HG02678 (cell line): ENCODE measurements at regions not wholly inside any gene's neighbourhood (a gene's known extent, or its start where the extent isn't known, plus 50 kb on each side); places are given as distances from the start of the nearest gene placed in this dataset.
"Not testable (repeated sequence)": the region's sequence is repeated elsewhere in the genome, so short reads cannot be mapped to it uniquely, and the experiment has no call there.

ENCODE experiments used
- ATAC-seq: cut with Tn5 transposase; IDR thresholded peaks from one replicate; pipeline ENCODE4 v1.9.1; 2021; ENCODE audit warnings: mild to moderate bottlenecking, moderate library complexity; ENCODE audit not compliant: unreplicated experiment

GRCh38 chr1:101522486-101522885 lies 285.7 kb downstream of the S1PR1 start:
- no peak for ATAC-seq

- no peak for ATAC-seq
Measured at GRCh38 chr1:101526813-101527212, 290.0 kb downstream of the S1PR1 start.

DNA sequence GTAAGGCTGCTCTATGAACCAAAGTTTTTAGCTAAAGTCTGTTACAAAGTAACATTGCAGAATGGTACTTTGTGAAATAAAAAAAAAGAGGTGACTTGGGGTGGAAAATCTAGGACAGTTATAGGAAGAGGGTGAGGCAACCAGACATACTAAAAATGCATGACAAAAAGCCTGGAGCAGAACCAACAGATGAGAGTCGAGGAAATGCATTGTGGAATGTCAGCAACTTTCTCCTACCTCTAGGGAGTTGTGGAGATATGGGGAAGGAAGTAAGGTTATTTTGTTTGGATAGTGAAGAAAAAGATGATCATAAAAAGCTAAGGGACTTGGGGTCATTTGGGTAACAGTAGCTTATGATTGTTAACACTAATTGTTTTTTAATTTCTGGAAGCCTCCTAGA lies 295.6 kb downstream of the S1PR1 start:
- ATAC-seq = no peak

DNA sequence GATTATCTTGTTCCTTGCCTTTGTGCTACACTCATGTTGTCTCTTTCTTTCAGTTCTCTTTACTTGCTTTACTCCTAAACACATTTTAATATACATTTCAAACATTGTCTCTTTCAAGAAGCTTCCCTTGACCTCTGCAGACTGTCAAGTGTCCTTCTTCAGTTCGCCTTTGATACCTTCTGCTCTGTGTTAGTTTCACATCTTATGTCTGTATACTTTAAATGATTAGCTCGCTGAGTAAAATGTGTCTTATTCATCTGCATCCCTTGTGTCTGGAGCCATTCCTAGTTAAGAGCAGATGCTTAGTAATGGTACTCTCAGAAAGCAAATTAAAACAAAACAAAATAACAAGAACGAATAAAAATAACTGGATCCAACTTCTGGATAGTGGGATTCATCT lies 303.3 kb downstream of the S1PR1 start:
- no peak for ATAC-seq

DNA sequence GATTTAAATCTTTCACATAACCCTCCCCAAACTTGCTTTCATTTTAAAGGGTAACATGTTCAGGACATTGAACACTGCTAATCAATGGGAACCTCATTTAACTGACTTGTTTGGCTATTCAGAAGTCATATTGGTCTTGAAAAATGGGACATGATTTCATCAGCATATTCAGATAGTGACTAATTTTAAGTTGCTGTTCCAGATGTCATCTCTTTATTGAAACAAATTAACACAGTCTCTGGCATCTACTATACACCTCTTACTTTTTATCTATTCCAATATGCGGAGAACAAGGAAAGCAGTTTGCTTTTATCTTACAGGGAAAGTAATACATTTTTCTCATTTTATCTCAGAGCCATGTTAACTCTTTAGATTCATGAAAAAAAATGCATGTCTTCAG lies 310.1 kb downstream of the S1PR1 start:
- no peak for ATAC-seq

DNA sequence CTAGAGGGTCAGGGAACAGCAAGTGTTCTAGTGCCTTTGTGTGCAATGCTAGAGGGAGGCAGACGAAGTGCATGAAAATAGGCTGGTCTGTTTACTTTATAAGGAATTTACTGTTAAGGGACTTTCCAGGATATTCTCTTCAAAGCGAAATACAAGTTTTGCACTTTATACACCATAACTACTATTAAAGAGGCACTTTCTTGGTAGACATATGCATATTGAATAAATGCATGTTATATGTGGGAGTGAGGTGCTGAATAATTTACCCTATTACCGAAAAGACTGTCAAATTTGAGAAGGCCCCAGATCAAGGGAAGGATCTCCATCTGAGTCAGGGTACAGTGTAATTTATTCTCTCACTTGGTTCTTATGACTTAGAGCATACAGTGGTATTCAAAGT lies 310.5 kb downstream of the S1PR1 start:
- no peak for ATAC-seq

- ATAC-seq = no peak
Measured at GRCh38 chr1:101548376-101548775, 311.6 kb downstream of the S1PR1 start.

- ATAC-seq = no peak
Measured at GRCh38 chr1:101550581-101550980, 313.8 kb downstream of the S1PR1 start.

- ATAC-seq = no peak
Measured at GRCh38 chr1:101566883-101567538, 330.2 kb downstream of the S1PR1 start.

- peak; percentile 98 for ATAC-seq
Measured at GRCh38 chr1:101567582-101568189, 330.9 kb downstream of the S1PR1 start.

GRCh38 chr1:101587741-101588140 lies 350.9 kb downstream of the S1PR1 start:
- no peak for ATAC-seq

DNA sequence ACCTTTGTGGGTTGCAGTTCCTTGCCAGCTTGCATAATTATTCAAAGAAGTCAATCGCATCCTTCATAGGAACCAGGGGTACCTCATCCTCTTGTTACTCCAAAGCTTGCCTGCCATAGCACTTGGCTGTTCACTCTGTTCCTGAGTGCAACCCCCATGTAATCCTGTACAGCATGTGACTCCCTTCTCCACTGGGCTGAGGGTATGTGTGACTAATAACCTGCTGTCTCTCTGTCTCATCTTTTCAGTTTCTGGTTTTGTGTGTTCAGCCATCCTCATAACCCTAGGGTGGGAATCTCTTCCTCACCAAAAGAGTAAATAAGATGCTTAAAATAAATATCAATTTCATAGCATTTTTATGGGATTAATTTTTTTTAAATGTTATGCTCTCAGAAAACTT lies 351.9 kb downstream of the S1PR1 start:
- ATAC-seq = no peak

DNA sequence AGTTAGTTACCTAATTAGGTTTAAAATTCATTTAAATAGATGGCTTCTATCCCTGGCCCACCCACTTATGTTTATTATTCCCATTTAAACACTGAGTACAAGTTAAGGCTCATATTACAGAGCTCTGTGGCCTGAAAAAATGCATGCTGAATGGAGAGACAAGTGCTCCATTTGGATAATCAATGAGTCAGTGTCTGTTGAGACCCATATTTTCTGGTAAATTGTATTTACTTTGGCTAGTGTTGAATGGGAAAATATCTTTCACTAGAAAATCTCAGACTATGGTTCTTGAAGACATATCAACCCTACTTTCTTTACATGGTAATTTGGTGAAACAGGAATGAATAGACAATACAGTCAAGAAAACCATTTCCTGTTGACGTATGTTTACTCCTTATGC lies 356.0 kb downstream of the S1PR1 start:
- no peak for ATAC-seq

DNA sequence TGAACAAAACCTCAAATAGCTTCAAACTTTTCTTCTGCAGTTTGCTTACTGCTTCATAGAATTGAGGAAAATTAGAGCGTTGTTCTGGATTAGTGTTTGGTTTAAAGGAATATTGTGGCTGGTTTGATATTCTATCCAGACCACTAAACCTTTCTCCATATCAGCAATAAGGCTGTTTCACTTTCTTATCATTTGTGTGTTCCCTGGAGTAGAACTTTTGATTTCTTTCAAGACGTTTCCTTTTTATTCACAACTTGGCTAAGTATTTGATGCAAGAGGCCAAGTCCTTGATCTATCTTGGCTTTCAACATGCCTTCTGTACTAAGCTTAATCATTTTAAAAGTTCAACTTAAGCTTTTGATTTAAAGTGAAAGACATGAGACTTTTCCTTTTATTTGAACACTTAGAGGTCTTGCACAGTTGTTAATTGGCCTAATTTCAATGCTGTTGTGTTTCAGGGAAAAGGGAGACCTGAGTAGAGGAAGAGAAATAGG lies 359.1 kb downstream of the S1PR1 start:
- no peak for ATAC-seq

- ATAC-seq = not testable (repeated sequence)
Measured at GRCh38 chr1:101600615-101601014, 363.8 kb downstream of the S1PR1 start.

GRCh38 chr1:101603726-101604125 lies 366.9 kb downstream of the S1PR1 start:
- ATAC-seq = no peak

DNA sequence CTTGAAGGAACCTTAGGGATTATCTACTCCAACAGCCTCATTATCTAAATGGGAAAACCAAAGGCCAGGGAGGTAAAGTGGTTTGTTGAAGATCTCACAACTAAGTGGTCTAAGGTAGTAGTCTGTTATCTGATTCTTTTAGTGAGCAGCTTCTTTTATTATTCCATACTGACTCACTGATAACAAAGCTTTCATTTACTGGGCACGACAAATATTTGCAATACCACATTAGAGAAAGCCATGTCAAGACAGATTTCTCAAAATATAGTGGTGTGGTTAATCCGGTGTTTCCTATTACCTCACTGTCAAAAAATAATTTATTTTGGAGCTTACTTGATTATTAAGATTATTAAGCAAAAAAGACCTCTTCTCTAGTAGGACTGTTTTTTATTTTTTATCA lies 369.1 kb downstream of the S1PR1 start:
- no peak for ATAC-seq

- ATAC-seq = no peak
Measured at GRCh38 chr1:101613546-101613945, 376.7 kb downstream of the S1PR1 start.

DNA sequence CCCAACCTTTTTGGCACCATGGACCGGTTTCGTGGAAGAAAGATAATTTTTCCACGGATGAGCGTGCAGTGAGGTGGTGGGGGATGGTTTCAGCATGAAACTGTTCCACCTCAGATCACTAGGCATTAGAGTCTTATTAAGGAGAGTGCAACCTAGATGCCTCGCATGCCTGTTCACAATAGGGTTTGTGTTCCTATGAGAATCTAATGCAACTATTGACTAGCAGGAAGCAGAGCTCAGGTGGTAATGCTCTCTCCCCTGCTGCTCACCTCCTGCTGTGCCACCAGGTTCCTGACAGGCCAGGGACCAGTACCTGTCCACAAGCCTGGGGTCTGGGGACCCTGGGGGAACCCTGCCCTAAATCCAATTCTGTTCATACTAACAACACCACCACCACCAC lies 377.8 kb downstream of the OLFM3 start:
- ATAC-seq = no peak

GRCh38 chr1:101632548-101633272 lies 364.0 kb downstream of the OLFM3 start:
- no peak for ATAC-seq

DNA sequence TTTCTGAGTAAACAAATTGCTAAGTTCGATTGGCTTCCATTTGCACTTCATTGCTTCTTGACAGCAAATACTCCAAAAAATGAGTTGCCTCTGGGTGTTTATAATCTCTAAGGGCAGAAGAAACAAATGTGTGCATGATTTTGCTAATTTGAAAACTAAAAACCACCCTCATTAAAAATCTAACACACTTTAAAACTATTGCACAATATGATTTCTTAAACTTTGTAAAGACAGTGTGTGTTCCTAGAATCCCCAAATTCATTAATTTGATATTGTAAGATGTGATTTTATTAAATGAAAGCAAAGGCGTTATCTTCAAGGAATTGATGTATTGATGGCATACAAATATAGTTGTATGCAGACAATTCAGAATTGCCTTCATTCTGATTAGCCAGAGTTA lies 350.9 kb downstream of the OLFM3 start:
- no peak for ATAC-seq

GRCh38 chr1:101652484-101652883 lies 344.2 kb downstream of the OLFM3 start:
- no peak for ATAC-seq
